WERI-Rb-1 (cell line): ENCODE measurements at regions not wholly inside any gene's neighbourhood (a gene's known extent, or its start where the extent isn't known, plus 50 kb on each side); places are given as distances from the start of the nearest gene placed in this dataset.

ENCODE experiments used
- DNase-seq: peaks from one replicate; pipeline ENCODE4 v3.0.0-alpha.2; 2020
- H3K27ac ChIP-seq: fragments of 250-450 bp; sonication (Bioruptor Pico); 2 replicates; pipeline ENCODE4 v1.5.1; 2020; ENCODE audit warnings: mild to moderate bottlenecking, moderate library complexity
- H3K27me3 ChIP-seq: fragments of 250-450 bp; sonication (Bioruptor Pico); 2 replicates; pipeline ENCODE4 v1.5.1; 2021; ENCODE audit warnings: mild to moderate bottlenecking, low read depth, moderate library complexity; ENCODE audit not compliant: insufficient read depth, severe bottlenecking
- H3K36me3 ChIP-seq: fragments of 250-450 bp; sonication (Bioruptor Pico); 2 replicates; pipeline ENCODE4 v1.5.1; 2020; ENCODE audit warnings: mild to moderate bottlenecking, moderate library complexity
- H3K4me3 ChIP-seq: 2 replicates; pipeline ENCODE4 v1.5.1; 2011; ENCODE audit warnings: low read depth, mild to moderate bottlenecking, control low read depth, low read length
- H3K9me3 ChIP-seq: fragments of 250-450 bp; sonication (Bioruptor Pico); 2 replicates; pipeline ENCODE4 v1.5.1; 2021; ENCODE audit warnings: mild to moderate bottlenecking, moderate library complexity; ENCODE audit not compliant: severe bottlenecking
- TF ChIP-seq, protein P1 (sequence below): IDR thresholded peaks from 2 replicates; pipeline ENCODE4 v1.5.1; 2011; ENCODE audit warnings: low read depth, mild to moderate bottlenecking, control low read depth, inconsistent platforms, low read length

DNA sequence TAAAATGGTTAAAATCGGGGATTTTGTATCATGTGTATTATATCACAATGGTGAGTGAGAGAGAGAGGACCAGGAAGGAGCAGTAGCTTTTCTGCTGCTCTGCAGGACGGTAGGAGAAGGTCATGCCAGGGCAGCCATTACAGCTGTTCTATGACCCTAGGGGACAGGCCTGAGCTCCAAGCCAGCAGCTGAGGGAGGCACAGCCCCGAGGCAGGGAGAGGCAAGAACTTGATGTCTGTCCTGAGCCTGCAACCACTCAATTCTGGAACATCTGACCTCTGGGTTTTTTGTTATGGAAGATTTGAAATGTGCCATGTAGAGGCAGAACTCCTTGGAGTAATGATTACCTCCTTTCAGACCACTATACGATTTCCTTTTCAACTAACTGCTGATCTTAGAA lies 135.8 kb upstream of the SH3BP4 start:
- no peak for DNase-seq
- Histone ChIP-seq H3K36me3 (no peaks in the 10 kb centered on the region), H3K4me3 (no peak overlapping the region), H3K9me3 (no peaks in the 10 kb centered on the region), H3K27ac (no peak overlapping the region), H3K27me3 (no peaks in the 10 kb centered on the region)
- TF ChIP-seq, protein P1, sequence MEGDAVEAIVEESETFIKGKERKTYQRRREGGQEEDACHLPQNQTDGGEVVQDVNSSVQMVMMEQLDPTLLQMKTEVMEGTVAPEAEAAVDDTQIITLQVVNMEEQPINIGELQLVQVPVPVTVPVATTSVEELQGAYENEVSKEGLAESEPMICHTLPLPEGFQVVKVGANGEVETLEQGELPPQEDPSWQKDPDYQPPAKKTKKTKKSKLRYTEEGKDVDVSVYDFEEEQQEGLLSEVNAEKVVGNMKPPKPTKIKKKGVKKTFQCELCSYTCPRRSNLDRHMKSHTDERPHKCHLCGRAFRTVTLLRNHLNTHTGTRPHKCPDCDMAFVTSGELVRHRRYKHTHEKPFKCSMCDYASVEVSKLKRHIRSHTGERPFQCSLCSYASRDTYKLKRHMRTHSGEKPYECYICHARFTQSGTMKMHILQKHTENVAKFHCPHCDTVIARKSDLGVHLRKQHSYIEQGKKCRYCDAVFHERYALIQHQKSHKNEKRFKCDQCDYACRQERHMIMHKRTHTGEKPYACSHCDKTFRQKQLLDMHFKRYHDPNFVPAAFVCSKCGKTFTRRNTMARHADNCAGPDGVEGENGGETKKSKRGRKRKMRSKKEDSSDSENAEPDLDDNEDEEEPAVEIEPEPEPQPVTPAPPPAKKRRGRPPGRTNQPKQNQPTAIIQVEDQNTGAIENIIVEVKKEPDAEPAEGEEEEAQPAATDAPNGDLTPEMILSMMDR, result no peak

DNA sequence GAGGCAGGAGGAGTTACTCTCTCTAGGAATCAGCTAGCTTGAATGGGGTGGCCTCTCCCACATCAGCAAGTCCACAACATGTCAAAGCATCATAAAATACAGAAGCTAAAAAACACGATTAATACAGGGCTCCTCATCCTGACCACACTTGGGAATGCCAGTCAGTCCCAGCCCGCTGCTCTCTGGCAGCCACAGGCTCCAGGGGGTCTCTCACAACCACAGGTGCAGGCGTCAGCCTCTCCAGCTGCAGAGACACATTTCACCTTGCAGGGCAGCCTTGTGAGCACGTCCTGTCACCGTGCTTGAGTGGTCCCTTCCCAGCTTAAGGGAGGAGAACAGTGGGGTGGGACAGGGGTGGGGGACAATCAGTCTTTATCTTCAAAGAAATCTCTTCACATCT lies 137.4 kb upstream of the SH3BP4 start:
- no peak for DNase-seq
- Histone ChIP-seq H3K9me3 (no peaks in the 10 kb centered on the region), H3K27ac (no peak overlapping the region), H3K36me3 (no peaks in the 10 kb centered on the region), H3K4me3 (no peak overlapping the region), H3K27me3 (no peaks in the 10 kb centered on the region)
- TF ChIP-seq, protein P1, result no peak

- Histone ChIP-seq H3K4me3 (no peak overlapping the region), H3K27ac (no peak overlapping the region), H3K27me3 (no peaks in the 10 kb centered on the region), H3K36me3 (no peaks in the 10 kb centered on the region), H3K9me3 (no peaks in the 10 kb centered on the region)
- no peak for DNase-seq
- TF ChIP-seq, protein P1, result no peak
Measured at GRCh38 chr2:234812851-234813250, 139.0 kb upstream of the SH3BP4 start.

DNA sequence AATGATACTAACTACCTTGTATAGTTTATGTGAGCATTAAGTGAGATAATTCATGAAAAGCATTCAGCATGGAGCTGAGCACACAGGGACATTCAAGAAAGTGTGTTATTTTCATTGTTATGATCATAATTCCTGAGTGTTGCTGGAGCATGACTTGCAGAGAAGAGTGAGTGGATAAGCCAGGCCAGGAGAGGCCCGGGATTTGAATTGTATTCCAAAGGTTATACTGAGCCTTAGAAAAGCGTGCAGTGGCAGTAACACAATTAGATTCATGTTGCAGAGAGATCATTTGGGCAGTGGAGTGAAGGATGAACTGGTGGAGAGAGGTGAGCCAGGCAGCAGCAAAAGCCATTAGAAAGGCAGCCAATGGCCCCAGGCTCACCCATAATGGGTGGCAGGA lies 142.9 kb upstream of the SH3BP4 start:
- H3K27me3 ChIP-seq, result no peaks in the 10 kb centered on the region
- H3K4me3 ChIP-seq, result no peak overlapping the region
- DNase-seq, result no peak
- H3K27ac ChIP-seq, result no peak overlapping the region
- H3K36me3 ChIP-seq, result no peaks in the 10 kb centered on the region
- no peaks in the 10 kb centered on the region for H3K9me3 ChIP-seq
- TF ChIP-seq, protein P1, result no peak

DNA sequence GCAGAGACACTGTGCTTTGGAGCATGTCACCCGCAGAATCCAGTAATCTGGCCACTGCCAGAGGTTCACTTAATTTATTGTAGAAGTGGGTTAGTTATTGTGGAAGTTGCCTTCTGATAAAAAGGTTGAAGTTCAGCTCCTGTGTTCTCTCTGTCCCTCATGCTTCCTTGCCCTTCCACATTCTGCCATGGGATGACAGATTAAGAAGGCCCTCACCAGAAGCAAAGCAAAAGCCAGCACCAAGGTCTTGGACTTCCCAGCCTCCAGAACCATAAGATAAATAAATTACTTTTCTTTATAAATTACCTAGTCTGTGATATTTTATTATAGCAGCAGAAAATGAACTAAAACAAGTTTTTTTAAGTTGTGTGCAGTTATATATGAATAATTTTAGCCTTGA lies 145.0 kb upstream of the SH3BP4 start:
- no peaks in the 10 kb centered on the region for H3K9me3 ChIP-seq
- DNase-seq, result no peak
- TF ChIP-seq, protein P1, result no peak
- no peak overlapping the region for H3K4me3 ChIP-seq
- no peaks in the 10 kb centered on the region for H3K27me3 ChIP-seq
- no peaks in the 10 kb centered on the region for H3K36me3 ChIP-seq
- H3K27ac ChIP-seq, result no peak overlapping the region

GRCh38 chr2:234805836-234806235 lies 146.0 kb upstream of the SH3BP4 start:
- DNase-seq, result no peak
- TF ChIP-seq, protein P1, result no peak
- no peak overlapping the region for H3K4me3 ChIP-seq
- H3K27ac ChIP-seq, result no peak overlapping the region
- H3K36me3 ChIP-seq, result no peaks in the 10 kb centered on the region
- H3K27me3 ChIP-seq, result no peaks in the 10 kb centered on the region
- H3K9me3 ChIP-seq, result no peaks in the 10 kb centered on the region
